SKM-1 (cell line): ENCODE measurements at regions not wholly inside any gene's neighbourhood (a gene's known extent, or its start where the extent isn't known, plus 50 kb on each side); places are given as distances from the start of the nearest gene placed in this dataset.

Source experiments
- DNase-seq: peaks from one replicate; lab custom pipeline; 2025; ENCODE audit not compliant: unreplicated experiment; lab: John Stamatoyannopoulos, UW

DNA sequence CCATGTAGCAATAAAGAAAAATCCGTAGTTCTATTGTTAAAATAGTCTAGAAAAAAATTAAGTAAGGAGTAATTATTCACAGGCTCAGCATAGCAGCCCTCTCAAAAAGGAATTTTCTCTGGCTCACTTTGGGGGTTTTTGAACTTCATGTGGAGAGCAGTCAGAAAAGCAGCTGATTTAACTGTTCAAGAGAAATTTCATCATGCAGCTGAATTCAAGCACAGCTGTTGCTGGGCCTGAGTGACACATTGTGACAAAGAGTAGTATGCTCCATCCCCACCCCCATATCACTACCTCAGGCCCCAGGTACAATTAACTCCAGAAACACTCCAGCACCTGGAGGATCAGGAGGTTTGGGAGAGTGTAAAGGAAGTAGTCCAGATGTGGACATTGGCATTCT, 272.1 kb downstream of the FAM76B start:
- no peak for DNase-seq

DNA sequence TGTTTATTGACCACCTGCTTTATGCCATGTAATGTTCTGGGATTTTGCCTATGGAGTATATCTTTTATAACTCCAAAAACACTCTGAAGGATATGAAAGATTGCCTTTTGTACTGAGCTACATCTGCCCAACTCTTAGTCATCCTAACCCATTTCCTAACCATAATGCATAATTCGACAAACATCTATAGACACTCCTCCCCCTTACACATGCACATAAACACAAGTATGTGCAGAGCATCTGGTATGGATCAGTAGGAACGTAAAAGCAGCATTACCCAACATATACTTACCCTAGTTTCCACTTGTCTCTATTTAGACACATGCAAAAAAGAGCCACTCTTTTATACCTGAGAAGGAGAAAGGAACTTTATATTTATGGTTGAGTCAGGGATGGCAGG, 272.8 kb downstream of the FAM76B start:
- DNase-seq: no peak

DNA sequence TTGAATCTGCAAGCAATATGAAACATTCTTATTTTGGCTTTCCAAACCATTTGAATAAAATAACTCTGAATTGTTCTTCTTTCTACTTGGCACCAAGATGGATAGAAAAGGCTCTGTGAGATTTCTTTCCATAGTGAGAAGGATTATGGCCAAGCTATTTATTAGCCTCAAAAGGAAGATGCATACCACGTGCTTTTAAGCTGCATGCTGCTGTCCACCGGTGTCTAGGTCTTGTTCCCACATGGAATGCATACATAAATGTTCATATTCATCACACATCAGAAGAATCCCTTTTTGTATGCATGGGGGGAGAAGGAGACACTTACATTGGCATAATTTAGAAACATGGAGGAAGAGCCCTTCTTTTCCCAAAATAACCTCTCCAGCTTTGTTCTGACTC, 273.4 kb downstream of the FAM76B start:
- no peak for DNase-seq

DNA sequence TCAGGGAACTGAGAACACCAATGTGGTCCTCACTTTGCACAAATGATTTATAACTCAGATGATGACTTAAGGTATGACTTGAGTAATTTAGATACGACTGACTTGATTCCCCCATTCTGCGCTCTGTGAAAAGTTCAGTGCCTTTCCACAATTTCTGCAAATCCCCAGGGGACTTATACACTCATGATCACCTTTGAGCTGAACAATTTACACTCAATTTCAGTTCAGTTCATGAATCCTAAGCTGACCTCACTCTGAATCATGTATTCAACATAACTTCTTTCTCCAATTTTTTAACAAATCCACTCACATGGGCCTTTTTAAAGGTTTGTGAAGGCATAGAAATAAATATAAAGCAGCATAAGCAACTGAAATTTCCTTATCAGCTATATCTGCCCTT, 274.2 kb downstream of the FAM76B start:
- DNase-seq: no peak

DNA sequence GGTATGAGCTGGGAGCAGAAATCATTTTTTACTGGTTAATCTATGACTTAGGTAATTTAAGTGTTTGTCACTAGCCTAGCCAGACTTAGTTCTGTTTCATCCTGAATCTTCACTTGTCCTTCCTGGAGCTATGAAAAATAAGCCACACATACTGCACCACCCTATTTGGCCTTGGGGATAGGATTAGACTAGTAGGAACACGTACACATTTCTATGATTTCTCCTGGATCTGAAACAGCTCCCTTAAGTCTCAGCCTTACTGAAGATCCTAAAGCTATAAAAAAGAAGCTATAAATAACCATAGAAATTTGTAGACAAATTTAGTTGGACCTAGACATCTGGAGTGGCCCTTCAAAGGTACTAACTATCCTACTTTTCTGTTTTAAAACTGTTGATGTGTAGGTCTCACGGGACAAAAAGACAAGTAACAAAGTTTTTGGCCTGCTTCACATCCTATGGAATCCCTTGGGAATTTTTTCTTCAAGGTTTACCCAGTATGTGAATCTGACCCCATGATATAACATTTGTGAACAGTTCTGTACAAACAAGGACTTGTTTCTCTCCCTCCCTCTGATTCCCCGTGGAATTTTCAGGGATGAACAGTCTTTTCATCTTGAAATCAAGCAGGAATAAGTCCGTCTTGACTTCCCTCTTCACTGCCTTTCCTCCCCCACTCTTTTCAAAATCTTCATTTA, 275.0 kb downstream of the FAM76B start:
- no peak for DNase-seq

DNA sequence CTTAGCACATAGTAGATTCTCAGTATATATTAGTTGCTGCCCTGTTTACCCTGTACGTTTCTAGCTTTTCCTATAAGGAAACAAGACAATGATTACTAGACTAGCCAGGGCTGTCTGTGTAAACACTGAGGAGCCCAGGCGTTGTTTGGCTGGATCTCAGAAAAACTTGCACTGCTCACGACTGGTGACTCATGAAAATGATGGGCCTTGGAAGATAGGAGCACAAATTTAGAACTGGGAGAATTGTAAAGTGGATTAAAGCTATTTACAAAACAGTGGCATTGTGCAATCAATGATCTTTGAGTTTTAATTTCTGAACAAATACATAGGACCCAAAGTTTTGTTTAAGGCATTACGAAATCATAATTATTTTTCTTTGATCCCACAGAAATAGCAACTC, 276.9 kb downstream of the FAM76B start:
- DNase-seq: no peak

DNA sequence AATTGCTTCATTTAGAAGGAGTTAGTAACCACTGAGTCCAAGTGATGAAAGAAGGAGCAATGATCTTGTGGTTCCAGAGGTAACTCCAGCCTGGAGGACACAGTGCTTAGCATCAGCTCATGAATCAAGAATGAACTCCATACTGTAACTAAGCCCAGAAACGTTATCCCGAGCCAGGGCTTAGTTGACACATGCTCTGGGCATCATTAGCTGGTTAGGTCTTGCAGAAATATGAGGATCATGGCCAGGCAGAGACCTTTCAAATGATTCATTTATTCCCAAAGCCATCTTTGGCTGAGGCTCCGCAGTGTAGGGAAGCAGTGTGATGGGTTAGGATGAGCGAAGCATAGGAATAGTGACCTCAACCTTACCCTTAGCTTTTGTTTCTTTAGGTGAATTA, 277.4 kb downstream of the FAM76B start:
- DNase-seq: no peak

DNA sequence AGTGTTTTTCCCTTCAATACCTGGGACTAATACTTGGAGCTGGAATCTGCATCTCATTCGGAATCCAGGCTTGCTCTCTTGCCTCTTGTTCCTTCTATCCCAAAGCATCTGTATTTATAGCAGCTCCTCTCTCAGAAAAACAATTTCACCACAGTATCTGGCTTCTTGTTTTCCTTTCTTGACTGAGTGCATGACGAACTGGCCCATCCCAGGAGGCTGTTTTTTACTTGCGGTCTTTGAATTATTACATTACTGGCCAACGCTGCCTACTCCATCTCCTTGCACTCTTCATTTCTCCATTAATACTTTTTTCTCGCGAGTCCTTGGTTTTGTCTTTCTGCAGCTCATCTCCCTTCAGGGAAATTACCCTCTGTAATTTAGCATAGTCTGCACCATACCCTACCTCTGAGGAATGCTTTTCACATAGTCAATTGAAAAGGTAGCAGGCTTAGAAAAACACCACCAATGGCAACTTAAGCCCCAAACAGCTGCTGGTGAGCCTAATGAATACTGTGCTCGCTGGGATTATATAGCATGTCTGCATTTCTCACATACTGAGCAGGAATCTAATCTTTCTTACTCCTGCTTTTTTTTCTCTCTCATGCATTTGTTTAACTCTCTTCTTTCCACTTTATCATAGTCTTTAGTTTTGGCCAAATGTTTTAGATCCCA, 277.4 kb upstream of the SESN3 start:
- DNase-seq: no peak

DNA sequence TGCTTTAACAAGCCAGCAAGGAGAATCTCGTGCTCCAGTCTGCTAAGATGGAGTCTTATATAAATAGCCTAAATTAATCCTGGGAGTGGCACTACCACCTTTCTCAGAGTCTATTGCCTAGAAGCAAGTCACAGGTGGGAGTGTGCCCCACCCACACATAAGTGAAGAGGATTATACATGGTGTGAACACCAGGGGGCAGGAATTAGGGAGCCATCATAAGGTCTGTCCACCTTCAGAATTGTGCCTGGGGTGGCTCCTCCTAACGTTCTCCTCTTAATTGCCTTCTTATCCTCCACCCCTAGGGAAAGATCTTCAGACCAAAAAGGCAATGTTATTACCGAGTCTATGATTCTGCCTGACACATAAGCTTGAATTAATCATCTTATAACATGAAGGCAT, 276.8 kb upstream of the SESN3 start:
- no peak for DNase-seq

DNA sequence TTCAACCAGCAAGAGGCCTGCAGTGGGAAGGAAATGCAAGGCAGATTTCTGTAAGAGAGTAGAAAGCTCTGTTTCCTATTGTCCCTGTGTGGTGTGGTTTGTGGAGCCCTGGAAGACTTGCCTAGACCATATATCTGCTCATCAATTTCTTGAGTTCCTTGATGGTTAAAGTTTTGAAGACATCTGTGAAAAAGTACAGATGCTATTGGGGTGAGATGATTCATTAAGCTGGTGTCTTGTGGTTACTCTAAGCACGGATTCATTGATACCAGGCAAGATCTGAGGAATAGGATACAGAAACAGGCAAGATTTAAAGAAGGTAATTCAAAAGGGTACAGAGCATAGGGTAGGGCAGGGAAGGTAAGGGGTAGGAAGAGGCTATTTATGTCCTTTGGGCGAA, 275.8 kb upstream of the SESN3 start:
- no peak for DNase-seq

DNA sequence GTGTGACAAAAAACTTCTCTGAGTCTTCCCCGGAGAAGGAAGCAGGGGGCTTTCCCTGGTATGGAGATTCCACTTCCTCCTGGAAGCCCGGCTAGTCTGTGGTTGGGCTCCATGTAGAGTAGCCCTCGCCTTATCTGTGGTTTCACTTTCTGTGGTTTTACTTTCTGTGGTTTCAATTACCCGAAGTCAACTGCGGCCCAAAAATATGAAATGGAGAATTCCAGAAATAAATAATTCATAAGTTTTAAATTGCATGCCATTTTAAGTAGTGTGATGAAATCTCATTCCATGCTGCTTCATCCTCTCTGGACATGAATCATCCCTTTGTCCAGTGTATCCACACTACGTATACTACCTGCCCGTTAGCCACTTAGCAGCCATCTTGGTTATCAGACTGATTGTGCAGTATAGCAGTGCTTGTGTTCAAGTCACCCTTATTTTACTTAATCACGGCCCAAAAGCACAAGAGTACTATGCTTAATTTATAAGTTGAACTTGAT, 275.0 kb upstream of the SESN3 start:
- DNase-seq: no peak

DNA sequence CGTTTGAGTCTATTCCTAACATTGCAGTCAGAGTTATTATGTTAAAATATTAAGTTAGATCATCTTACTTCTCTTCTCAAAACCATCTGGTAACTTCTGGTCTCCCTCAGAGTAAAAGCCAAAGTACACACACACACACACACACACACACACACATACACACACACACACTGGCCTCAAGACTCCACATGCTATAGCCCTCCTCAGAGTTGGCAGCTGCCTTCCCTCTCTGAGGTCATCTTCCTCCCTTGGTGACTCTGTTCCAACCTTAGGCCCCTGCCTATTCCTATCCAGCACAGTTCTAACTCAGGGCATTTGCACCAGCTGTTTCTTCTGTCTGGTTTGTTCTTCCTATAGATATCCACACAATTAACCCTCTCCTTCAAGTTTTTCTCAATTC, 272.0 kb upstream of the SESN3 start:
- DNase-seq: no peak

DNA sequence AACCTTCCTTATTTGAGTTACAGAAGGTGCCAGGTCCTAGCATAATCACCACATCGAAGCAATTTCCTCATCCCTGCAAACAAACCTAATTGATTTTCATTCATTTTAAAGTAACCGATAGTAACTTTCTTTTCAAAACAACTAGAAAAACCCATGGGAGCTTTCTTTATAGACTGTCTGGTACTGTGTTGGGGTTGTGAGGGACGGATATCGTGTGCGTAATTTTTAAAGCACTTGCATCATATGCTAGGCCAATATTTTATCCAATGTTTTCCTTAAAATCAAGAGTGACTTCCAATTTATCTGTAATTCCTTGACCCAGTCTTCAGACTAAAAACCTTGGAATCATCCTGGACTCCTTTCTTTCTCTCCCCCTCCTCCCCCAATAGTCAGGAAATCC, 271.5 kb upstream of the SESN3 start:
- DNase-seq: no peak

DNA sequence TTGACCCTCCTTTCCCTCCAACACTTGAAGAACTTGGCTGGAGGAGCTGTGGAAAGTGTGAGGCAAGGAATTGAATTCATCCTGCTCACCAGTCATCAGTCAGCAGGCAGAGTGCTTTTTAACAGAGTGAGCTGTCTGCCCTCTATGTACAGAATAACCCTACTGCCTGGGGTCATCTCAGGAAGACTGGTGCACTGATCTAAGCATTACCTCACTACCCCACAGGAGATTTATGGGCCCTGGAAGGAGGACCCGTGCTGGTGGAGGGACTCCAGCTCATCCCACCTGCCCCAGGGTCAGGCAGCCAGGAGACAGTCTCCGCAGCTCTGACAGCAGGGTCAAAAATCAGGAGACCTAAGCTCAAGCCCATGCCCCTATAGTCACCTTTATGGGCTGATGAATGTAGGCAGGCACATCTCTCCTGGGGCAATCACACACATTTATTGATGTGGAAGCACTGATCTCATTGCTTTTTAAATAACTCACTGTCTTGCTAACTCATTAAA, 270.8 kb upstream of the SESN3 start:
- no peak for DNase-seq

DNA sequence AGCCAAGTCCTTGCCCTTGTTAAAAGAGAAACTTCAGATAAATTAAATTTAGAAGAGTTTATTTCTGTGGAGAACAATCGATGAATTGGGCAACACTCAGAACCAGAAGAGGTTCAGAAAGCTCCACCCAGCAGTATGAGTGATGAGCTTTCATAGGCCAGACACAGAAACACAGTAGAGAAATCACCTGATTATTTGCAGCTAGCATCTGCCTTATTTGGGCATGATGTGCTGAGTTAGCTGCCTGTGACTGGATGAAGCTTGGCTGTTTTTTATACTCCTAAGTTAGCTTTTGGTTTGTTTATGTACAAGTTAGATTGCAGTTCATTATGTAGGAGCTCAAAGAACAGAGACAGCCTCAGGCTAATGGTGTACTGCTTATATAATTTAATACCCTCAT, 269.5 kb upstream of the SESN3 start:
- DNase-seq: no peak

DNA sequence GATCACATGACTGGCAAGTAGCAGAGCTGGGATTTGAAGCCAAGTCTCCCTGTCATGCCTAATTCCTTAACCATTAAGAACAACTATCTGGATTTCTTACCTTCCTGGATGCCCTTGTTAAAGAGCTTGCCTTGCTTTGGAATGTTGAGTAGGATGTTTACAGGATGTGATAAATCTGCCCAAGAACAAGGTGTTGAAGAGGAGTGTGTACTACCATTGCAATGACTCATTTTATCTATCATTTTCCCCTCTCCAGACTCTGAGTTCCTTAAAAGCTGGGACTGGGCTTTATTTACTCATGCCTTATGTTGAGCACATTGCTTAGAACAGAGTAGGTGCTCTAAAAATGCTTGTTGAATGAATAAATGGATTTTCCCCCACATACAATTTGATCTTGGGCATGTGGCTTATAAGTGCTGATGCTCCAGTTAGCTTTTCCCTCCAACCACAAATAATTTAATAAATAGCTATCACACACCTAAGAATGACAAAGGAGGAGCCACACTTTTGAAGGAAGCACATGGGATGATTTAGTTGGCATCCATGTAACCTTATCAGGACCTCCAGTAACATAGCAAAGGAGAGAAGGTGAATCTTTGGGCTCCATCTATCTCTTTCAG, 268.6 kb upstream of the SESN3 start:
- no peak for DNase-seq

DNA sequence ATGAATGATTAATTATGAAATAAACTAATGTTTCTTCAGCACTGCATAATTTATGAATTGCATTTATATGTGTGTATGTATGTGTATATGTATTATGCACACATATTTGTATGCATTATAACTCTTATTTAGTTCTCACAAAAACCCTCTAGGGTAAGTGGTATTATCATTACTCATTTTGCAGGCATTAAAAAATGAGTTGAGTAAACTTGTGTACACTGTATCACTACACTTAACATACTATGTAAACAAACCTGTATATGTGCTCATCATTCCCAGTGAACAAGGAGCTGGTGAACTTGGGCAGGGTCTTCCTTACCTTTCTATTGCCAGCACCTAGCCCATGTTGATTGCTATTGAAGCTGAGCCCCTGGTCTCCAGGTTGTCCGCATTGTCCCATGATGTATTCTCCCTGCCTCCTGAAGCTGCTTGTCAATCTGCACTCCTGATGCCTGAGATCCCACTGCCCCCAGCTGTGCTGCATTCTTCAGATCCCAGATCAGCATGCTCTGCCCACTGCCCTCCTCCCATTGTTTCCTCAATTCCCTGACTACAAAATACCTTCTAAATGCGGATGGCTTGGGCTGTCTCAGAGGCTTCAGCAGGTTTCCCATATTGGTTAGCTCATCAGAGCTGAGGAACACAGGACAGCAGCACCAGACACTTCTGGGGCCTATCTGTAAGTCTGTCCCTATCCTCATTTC, 267.9 kb upstream of the SESN3 start:
- DNase-seq: no peak

DNA sequence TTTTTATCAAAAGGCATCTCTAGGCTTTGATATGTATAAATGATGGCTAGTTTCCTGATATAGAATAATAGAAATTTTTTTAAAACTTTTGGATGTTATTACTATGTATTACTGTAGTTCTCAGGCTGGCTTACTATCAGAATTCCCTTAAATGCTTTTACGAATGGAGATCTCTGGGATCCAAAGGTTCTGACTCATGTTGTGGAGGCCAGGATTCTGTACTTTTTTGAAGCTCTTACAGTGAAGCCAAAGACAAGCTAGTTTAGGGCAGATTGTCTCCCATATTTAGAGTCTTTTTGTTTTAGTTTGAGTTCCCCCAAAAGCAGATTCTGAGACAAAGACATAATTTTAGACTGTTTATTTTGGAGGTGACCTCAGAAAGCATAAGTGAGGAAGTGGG, 265.9 kb upstream of the SESN3 start:
- no peak for DNase-seq

DNA sequence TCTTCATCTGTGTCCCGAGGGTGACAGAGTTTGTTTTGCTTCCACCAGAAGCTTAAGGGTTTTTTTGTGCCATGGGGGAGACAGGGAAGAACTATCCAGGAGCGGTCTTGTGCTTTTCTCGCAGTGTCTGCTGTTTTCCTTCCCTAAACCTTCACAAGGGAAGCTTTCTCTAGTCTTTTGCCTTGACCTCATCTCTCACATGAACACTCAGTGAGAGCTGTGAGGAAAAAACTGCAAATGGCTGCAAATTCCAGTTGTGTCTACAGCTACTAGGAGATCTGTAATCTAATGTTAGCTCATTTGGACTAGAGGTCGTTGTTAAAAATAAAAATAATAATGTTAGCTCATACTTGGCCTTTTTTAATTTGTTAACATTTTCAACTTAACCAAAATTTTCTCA, 264.7 kb upstream of the SESN3 start:
- no peak for DNase-seq

DNA sequence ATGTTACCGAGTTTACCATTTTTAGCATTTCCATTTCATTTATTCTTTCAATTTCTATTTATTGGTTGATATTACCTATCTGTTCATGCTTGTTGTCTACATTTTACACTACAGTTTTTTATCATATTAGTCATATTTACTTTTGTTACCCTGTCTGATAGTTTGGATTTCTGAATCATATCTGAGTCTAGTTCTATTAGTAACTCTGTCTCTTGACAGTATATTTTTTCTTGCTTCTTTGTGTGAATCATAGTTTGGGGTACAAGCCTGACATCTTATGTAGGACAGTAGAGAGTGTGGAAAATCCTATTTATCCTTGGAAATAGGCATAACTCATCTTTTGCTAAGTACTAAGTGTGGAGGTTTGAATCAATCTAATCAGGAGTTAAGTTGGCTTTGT, 263.9 kb upstream of the SESN3 start:
- DNase-seq: no peak

DNA sequence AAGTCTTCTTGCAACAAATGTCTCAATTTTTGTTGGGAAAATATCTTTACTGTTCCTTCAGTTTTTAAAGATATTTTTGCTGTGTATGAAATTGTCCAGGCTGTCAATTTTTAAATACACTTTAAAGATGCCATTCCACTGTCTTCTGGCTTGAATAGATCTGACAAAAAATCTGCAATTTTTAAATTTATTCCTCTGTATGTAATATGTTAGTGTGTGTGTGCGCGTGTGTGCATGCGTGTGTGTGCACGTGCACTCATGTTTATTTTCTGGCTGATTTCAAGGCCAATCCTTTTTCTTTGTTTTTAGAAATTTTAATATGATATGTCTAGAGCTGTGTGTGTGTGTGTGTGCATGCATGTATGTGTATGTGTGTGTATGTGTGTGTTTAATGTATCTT, 263.2 kb upstream of the SESN3 start:
- no peak for DNase-seq

DNA sequence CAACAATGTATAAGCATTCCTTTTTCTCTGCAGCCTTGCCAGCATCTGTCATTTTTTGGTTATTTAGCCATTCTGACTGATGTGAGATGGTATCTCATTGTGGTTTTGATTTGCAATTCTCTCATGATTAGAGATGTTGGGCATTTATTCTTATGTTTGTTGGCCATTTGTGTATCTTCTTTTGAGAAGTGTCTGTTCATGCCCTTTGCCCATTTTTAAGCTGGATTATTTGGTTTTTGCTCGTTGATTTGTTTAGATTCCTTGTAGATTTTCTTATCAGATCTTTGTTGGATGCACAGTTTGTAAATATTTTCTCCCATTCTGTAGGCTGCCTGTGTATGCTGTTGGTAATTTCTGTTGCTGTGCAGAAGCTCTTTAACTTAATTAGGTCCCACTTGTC, 259.6 kb upstream of the SESN3 start:
- DNase-seq: no peak
